Fibroblast of skin of left quadriceps (primary cell): ENCODE measurements at regions not wholly inside any gene's neighbourhood (a gene's known extent, or its start where the extent isn't known, plus 50 kb on each side); places are given as distances from the start of the nearest gene placed in this dataset.

Experiments used
- DNase-seq, 2 experiments: peaks; one replicate each; pipeline ENCODE4 v3.0.0-alpha.2; 2013; ENCODE audit warnings: low read depth in 2 of 2

GRCh38 chr20:52783769-52784168 lies 188.4 kb upstream of the TSHZ2 start:
- no peak for DNase-seq

GRCh38 chr20:52780462-52780861 lies 191.7 kb upstream of the TSHZ2 start:
- DNase-seq = no peak

- DNase-seq = no peak
Observed at GRCh38 chr20:52779125-52779524, 193.0 kb upstream of the TSHZ2 start.

- no peak for DNase-seq
Observed at GRCh38 chr20:52777171-52777570, 195.0 kb upstream of the TSHZ2 start.

GRCh38 chr20:52775786-52776185 lies 196.4 kb upstream of the TSHZ2 start:
- no peak for DNase-seq

- no peak for DNase-seq
Observed at GRCh38 chr20:52768694-52769093, 203.5 kb upstream of the TSHZ2 start.

- DNase-seq = no peak
Observed at GRCh38 chr20:52766645-52767435, 205.3 kb upstream of the TSHZ2 start.

- DNase-seq = no peak
Observed at GRCh38 chr20:52763321-52763853, 208.8 kb upstream of the TSHZ2 start.

- DNase-seq = no peak
Observed at GRCh38 chr20:52761867-52762266, 210.3 kb upstream of the TSHZ2 start.

- DNase-seq = no peak
Observed at GRCh38 chr20:52760791-52761190, 211.4 kb upstream of the TSHZ2 start.

GRCh38 chr20:52757411-52757810 lies 214.7 kb upstream of the TSHZ2 start:
- DNase-seq = no peak

GRCh38 chr20:52755744-52756143 lies 216.4 kb upstream of the TSHZ2 start:
- no peak for DNase-seq

- DNase-seq = no peak
Observed at GRCh38 chr20:52754366-52754765, 217.8 kb upstream of the TSHZ2 start.

- DNase-seq = no peak
Observed at GRCh38 chr20:52752023-52752422, 220.1 kb upstream of the TSHZ2 start.

GRCh38 chr20:52751571-52751970 lies 220.6 kb upstream of the TSHZ2 start:
- no peak for DNase-seq

GRCh38 chr20:52749938-52750337 lies 222.2 kb upstream of the TSHZ2 start:
- DNase-seq = no peak

- no peak for DNase-seq
Observed at GRCh38 chr20:52748990-52749389, 223.2 kb upstream of the TSHZ2 start.

GRCh38 chr20:52748285-52748932 lies 223.7 kb upstream of the TSHZ2 start:
- peak in 1 of 2 experiments; percentile 23 for DNase-seq

- DNase-seq = no peak
Observed at GRCh38 chr20:52747845-52748284, 224.3 kb upstream of the TSHZ2 start.

- DNase-seq = no peak
Observed at GRCh38 chr20:52746770-52747169, 225.4 kb upstream of the TSHZ2 start.

- DNase-seq = no peak
Observed at GRCh38 chr20:52746190-52746589, 226.0 kb upstream of the TSHZ2 start.

GRCh38 chr20:52744441-52744840 lies 227.7 kb upstream of the TSHZ2 start:
- no peak for DNase-seq

GRCh38 chr20:52738081-52738480 lies 234.1 kb upstream of the TSHZ2 start:
- DNase-seq = no peak
